ENCODE measurements at regions not wholly inside any gene's neighbourhood (a gene's known extent, or its start where the extent isn't known, plus 50 kb on each side); places are given as distances from the start of the nearest gene placed in this dataset.
"Not testable (repeated sequence)": the region's sequence is repeated elsewhere in the genome, so short reads cannot be mapped to it uniquely, and the experiment has no call there.

DNA sequence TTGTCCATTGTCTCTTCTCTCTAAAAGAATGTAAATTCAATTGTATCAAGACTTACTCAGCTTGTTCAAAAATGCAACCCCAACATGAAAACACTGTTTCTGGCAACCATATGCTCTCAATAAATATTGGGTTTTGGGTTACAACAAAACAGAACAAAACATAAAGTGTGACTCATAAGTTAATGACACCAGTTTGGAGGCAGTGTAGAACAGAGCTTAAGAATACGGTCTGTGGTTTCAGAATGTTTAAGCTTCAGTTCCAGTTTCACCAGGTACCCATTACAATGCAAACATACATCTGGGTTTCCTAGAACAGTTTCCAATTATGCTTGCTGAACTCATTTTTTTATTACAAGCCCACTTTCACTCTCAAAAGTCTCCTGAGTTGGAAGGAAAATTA, 285.8 kb upstream of the PCDH9 start:
- DNase-seq = peak; percentile 70
- BruUV-seq (replicated peaks) = no TSS peak
- intact Hi-C loops (cut with micrococcal nuclease) = no loop called here
- Histone ChIP-seq H2AFZ (ENCODE audit: low read length) (no peak overlapping the region), H3K27ac (ENCODE audit: low read length) (0 out of 2 replicates have a peak overlapping the region, but pooled peaks have one; percentile 6), H4K20me1 (ENCODE audit: low read length) (no peaks in the 10 kb centered on the region), H3K4me3 (ENCODE audit: low read length) (no peak overlapping the region), H3F3A (ENCODE audit: low read length, unreplicated experiment) (no peaks in the 10 kb centered on the region), H3K9ac (ENCODE audit: low read length) (no peak overlapping the region), H3K4me2 (ENCODE audit: low read length) (peak overlapping the region; percentile 21; the same call in 1 of the 2 replicates), H3K9me2 (replicated peaks; ENCODE audit: low read length) (no peaks in the 10 kb centered on the region), H3K9me3 (ENCODE audit: low read length) (no peaks in the 10 kb centered on the region), H3K4me1 (ENCODE audit: insufficient read depth, low read length) (peaks cover 7% of the 10 kb centered on the region; the same call in 1 of the 2 replicates), H3K27me3 (ENCODE audit: low read length) (no peaks in the 10 kb centered on the region), H3K36me3 (ENCODE audit: low read depth, low read length) (no peaks in the 10 kb centered on the region), H3K79me2 (ENCODE audit: low read length) (no peaks in the 10 kb centered on the region)
- ChIA-PET CTCF (interaction anchor here (0.9 kb wide), 1 partner anchor 100 kb away, joined by 6 read pairs; no protein-coding TSS in a partner anchor), POLR2A (ENCODE audit: unreplicated experiment) (interaction anchor here (0.6 to 0.7 kb wide), 2 partner anchors 11 to 160 kb away, joined by 3 read pairs; no protein-coding TSS in a partner anchor)
- ATAC-seq = peak; percentile 100
- no peak for TF ChIP-seq EZH2phosphoT487 (IDR thresholded peaks at IDR 0.05; ENCODE audit: borderline replicate concordance, low read length)
- TF ChIP-seq, protein P1, sequence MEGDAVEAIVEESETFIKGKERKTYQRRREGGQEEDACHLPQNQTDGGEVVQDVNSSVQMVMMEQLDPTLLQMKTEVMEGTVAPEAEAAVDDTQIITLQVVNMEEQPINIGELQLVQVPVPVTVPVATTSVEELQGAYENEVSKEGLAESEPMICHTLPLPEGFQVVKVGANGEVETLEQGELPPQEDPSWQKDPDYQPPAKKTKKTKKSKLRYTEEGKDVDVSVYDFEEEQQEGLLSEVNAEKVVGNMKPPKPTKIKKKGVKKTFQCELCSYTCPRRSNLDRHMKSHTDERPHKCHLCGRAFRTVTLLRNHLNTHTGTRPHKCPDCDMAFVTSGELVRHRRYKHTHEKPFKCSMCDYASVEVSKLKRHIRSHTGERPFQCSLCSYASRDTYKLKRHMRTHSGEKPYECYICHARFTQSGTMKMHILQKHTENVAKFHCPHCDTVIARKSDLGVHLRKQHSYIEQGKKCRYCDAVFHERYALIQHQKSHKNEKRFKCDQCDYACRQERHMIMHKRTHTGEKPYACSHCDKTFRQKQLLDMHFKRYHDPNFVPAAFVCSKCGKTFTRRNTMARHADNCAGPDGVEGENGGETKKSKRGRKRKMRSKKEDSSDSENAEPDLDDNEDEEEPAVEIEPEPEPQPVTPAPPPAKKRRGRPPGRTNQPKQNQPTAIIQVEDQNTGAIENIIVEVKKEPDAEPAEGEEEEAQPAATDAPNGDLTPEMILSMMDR (conservative IDR thresholded peaks at IDR 0.05; ENCODE audit: low read depth, low read length) = no peak
- TF ChIP-seq EZH2 (IDR thresholded peaks at IDR 0.05; ENCODE audit: low read length, unreplicated experiment) = no peak

DNA sequence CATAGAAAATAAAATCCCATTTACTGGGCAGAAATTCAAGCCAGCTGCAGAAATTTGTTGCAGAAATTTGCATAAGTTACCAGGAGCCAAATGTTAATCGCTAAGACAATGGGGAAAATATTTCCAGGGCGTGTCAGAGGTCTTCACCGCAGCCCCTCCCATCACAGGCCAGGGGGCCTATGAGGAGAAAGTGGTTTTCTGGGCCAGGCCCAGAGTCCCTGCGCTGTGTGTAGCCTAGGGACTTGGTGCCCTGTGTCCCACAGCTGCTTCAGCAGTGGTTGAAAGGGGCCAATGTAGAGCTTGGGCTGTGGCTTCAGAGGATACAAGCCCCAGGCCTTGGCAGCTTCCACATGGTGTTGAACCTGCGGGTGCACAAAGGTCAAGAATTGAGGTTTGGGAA, 278.9 kb upstream of the PCDH9 start:
- Histone ChIP-seq H2AFZ (ENCODE audit: low read length) (no peak overlapping the region), H3K9me2 (replicated peaks; ENCODE audit: low read length) (no peaks in the 10 kb centered on the region), H3K9me3 (ENCODE audit: low read length) (no peaks in the 10 kb centered on the region), H3K27ac (ENCODE audit: low read length) (no peak overlapping the region), H3K4me3 (ENCODE audit: low read length) (no peak overlapping the region), H3K79me2 (ENCODE audit: low read length) (no peaks in the 10 kb centered on the region), H3F3A (ENCODE audit: low read length, unreplicated experiment) (no peaks in the 10 kb centered on the region), H4K20me1 (ENCODE audit: low read length) (no peaks in the 10 kb centered on the region), H3K36me3 (ENCODE audit: low read depth, low read length) (no peaks in the 10 kb centered on the region), H3K4me1 (ENCODE audit: insufficient read depth, low read length) (no peaks in the 10 kb centered on the region), H3K4me2 (ENCODE audit: low read length) (no peak overlapping the region), H3K9ac (ENCODE audit: low read length) (no peak overlapping the region), H3K27me3 (ENCODE audit: low read length) (no peaks in the 10 kb centered on the region)
- TF ChIP-seq EZH2 (IDR thresholded peaks at IDR 0.05; ENCODE audit: low read length, unreplicated experiment) (no peak), EZH2phosphoT487 (IDR thresholded peaks at IDR 0.05; ENCODE audit: borderline replicate concordance, low read length) (no peak)
- TF ChIP-seq, protein P1 (conservative IDR thresholded peaks at IDR 0.05; ENCODE audit: low read depth, low read length) = no peak
- no TSS peak for BruUV-seq (replicated peaks)
- no peak for ATAC-seq
- CTCF ChIA-PET = no interaction called here
- POLR2A ChIA-PET (ENCODE audit: unreplicated experiment) = no interaction called here
- intact Hi-C loops (cut with micrococcal nuclease) = no loop called here
- DNase-seq = no peak

DNA sequence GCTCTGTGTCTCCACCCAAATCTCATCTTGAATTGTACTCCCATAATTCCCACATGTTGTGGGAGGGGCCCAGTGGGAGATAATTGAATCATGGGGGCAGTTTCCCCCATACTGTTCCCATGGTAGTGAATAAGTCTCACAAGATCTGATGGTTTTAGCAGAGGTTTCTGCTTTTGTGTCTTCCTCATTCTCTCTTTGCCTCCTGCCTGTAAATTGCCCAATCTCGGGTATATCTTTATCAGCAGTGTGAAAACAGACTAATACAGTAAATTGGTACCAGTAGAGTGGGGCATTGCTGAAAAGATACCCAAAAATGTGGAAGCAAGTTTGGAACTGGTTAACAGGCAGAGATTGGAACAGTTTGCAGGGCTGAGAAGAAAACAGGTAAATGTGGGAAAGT, 278.1 kb upstream of the PCDH9 start:
- H3K9ac ChIP-seq (ENCODE audit: low read length); DNase-seq; H3F3A ChIP-seq (ENCODE audit: low read length, unreplicated experiment); POLR2A ChIA-PET (ENCODE audit: unreplicated experiment); H3K9me3 ChIP-seq (ENCODE audit: low read length); H3K4me3 ChIP-seq (ENCODE audit: low read length); H4K20me1 ChIP-seq (ENCODE audit: low read length); BruUV-seq (replicated peaks); H3K4me1 ChIP-seq (ENCODE audit: insufficient read depth, low read length); intact Hi-C loops (cut with micrococcal nuclease); H3K27me3 ChIP-seq (ENCODE audit: low read length); ATAC-seq; H3K9me2 ChIP-seq (replicated peaks; ENCODE audit: low read length); H3K79me2 ChIP-seq (ENCODE audit: low read length); H3K36me3 ChIP-seq (ENCODE audit: low read depth, low read length); H3K4me2 ChIP-seq (ENCODE audit: low read length); H2AFZ ChIP-seq (ENCODE audit: low read length); CTCF ChIA-PET; H3K27ac ChIP-seq (ENCODE audit: low read length): not testable (repeated sequence)

Data from PC-3 (cell line).